GM12873 (cell line): ENCODE measurements at regions not wholly inside any gene's neighbourhood (a gene's known extent, or its start where the extent isn't known, plus 50 kb on each side); places are given as distances from the start of the nearest gene placed in this dataset.

Experiments used
- TF ChIP-seq, protein P1 (sequence below): IDR thresholded peaks from 2 replicates; pipeline ENCODE4 v1.5.1; 2012; ENCODE audit warnings: low read depth, mild to moderate bottlenecking, moderate library complexity, low read length, control low read depth; ENCODE audit not compliant: insufficient read depth; ENCODE audit errors: missing control alignments

- TF ChIP-seq, protein P1, sequence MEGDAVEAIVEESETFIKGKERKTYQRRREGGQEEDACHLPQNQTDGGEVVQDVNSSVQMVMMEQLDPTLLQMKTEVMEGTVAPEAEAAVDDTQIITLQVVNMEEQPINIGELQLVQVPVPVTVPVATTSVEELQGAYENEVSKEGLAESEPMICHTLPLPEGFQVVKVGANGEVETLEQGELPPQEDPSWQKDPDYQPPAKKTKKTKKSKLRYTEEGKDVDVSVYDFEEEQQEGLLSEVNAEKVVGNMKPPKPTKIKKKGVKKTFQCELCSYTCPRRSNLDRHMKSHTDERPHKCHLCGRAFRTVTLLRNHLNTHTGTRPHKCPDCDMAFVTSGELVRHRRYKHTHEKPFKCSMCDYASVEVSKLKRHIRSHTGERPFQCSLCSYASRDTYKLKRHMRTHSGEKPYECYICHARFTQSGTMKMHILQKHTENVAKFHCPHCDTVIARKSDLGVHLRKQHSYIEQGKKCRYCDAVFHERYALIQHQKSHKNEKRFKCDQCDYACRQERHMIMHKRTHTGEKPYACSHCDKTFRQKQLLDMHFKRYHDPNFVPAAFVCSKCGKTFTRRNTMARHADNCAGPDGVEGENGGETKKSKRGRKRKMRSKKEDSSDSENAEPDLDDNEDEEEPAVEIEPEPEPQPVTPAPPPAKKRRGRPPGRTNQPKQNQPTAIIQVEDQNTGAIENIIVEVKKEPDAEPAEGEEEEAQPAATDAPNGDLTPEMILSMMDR: no peak
These were observed 226.3 kb upstream of the UBE2E3 start for GRCh38 chr2:180753809-180754761.

GRCh38 chr2:180751306-180751920 lies 229.0 kb upstream of the UBE2E3 start:
- TF ChIP-seq, protein P1: no peak

DNA sequence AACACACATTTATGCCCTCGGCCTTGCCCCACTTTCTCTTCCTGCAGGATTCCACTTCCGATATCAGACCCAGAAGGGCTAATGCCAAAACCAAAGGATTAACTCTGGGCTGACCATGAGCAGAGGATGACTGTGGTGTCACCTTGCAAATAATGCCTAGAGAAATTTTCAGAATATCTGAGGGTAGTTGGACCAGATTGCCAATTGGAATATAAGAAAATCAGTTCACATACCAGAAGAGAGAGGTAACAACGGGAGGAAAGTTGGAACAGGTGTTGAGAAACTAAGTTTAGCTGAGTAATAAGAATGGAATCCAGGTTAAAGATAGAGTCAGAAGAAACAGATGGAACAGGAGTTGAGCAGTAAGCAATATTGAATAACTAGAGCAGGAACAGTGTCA lies 232.7 kb upstream of the UBE2E3 start:
- TF ChIP-seq, protein P1: no peak

GRCh38 chr2:180743401-180743800 lies 237.0 kb upstream of the UBE2E3 start:
- TF ChIP-seq, protein P1: no peak

DNA sequence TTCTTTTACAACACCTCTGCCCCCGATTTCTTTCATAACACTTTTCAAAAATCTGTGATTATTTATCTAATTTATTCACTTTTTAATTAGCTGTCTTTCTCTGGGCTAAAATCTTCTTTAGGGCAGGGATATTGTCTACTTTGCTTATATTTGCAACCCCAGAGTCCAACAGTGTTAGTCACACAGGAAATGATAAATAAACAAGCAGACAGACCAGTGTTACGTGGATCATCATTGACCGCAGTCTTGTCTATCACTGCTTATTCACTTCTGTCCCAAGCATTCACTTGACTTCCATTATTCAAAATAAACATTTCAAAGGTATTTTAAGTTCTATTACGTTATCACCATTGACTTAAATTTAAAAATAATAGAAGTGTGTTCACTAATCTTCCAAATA lies 237.6 kb upstream of the UBE2E3 start:
- TF ChIP-seq, protein P1: no peak

GRCh38 chr2:180739070-180739469 lies 241.3 kb upstream of the UBE2E3 start:
- TF ChIP-seq, protein P1: no peak

GRCh38 chr2:180735799-180736198 lies 244.6 kb upstream of the UBE2E3 start:
- TF ChIP-seq, protein P1: no peak
